GM18498 (cell line): ENCODE measurements at regions not wholly inside any gene's neighbourhood (a gene's known extent, or its start where the extent isn't known, plus 50 kb on each side); places are given as distances from the start of the nearest gene placed in this dataset.

ENCODE experiments used
- ATAC-seq: cut with Tn5 transposase; IDR thresholded peaks from one replicate; pipeline ENCODE4 v1.9.1; 2021; ENCODE audit warnings: mild to moderate bottlenecking, moderate library complexity; ENCODE audit not compliant: unreplicated experiment

DNA sequence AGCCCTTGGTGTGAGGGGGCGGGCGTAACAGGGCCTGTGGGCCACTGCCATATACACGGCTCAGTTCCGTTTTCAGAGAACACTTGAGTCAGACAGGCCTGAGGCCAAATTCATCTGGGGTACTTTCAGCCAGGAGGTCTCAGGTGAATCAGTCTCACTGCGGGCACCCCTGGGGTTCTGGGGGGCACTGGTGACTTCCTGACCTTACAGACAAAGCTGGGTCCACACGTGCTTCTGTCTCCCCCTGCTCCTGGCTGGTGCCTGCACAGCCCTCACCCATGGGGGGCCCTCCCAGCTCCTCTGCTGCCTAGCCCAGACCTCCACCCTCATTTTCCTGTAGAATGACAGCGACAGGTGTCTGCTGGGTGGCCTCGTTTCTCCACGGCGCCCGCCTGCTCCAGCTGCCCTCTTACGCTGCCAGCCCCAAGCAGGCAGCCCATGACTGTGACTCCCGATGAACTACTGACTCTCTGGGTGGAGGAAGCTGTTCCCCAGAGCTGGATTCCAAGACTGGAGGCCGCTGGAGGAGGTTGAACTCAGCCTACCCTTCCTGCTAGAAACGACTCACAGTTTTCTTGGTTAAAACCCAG lies 374.1 kb upstream of the IRX4 start:
- ATAC-seq, result no peak

GRCh38 chr5:2255915-2256690 lies 373.4 kb upstream of the IRX4 start:
- ATAC-seq, result no peak

GRCh38 chr5:2254880-2255750 lies 372.4 kb upstream of the IRX4 start:
- no peak for ATAC-seq

DNA sequence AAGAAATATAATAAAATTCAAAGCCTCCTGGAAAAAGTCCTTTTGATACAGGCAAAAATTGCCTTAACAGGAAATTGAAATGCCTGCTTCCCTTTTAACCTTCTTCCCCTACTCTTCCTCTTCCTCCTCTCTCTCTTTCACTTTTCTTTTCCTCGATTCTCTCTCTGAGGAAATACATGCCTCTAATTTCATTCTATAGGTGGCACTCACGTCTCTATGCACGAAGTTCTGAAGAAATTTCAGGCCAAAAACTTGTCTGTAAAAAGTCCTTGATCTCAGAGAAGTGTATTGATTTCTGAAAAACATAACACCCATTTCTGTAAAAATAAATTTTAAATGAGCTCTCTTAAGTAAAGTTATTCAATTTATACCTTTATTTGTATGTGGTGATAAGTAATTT lies 371.7 kb upstream of the IRX4 start:
- ATAC-seq, result no peak

GRCh38 chr5:2253040-2253975 lies 370.6 kb upstream of the IRX4 start:
- no peak for ATAC-seq

DNA sequence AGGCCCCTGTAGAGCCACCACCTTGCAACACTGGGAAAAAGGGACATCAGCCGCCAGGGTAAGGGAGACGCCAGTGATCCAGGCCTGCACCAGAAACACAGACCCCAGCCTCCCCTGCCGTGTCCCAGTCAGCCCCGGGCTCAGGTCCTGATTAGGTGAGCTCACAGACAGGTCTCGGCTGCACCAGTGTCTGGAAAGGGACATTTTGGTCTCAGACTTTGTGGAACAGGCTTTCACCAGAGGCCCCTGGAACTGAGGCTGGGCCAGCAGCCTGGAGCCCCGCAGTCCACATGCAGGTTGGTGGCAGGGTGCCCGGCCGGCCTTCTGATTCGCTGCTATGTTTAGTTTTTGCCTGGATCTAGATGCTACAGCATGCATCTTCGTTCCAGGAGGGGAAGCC lies 369.0 kb upstream of the IRX4 start:
- no peak for ATAC-seq

GRCh38 chr5:2251298-2251697 lies 368.6 kb upstream of the IRX4 start:
- no peak for ATAC-seq

DNA sequence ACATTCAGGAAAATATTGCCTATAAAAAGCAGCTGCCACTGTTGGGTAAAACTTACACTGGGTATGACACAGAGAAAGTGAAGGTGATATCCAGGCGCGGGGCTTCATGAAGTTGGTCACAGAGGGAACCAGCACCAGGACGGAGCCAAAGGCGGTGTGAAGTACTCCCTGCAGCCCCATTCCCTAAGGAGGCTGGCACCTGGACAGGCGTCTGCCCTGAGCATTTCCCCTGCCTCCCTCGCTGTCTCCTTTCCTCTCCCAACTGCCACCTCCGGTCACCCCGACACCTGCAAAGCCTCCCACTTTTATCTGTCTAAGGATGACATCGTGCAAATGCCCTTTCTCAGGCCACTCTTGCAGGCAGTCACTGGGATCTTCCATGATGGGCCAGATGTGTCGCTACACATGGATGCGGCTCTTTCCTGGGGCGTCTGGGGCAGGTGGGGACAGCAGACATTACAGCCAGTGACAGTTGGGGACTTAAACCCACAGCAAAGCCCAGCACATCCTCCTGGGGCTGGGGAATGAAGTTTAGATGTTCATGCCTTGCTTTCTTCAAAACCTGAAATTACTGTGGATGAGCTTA lies 367.7 kb upstream of the IRX4 start:
- ATAC-seq, result no peak

GRCh38 chr5:2249442-2249841 lies 366.7 kb upstream of the IRX4 start:
- no peak for ATAC-seq

DNA sequence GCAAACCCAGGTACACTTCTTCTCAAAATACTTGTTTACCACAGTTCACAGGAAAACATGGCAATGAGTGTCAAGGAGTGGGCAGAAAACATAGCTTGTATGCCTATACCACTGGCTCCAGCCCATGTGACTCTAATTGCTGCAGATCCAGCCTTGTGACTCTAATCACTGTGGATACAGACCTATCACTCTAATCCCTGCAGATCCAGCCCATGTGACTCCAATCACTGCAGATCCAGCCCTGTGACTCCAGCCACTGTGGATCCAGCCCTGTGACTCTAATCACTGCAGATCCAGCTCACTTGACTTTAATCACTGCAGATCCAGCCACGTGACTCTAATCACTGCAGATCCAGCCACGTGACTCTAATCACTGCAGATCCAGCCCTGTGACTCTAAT lies 366.3 kb upstream of the IRX4 start:
- no peak for ATAC-seq

- no peak for ATAC-seq
Measured at GRCh38 chr5:2242539-2242938, 359.8 kb upstream of the IRX4 start.

GRCh38 chr5:2241842-2242241 lies 359.1 kb upstream of the IRX4 start:
- ATAC-seq, result no peak

GRCh38 chr5:2240118-2240904 lies 357.6 kb upstream of the IRX4 start:
- no peak for ATAC-seq

- ATAC-seq, result no peak
Measured at GRCh38 chr5:2239201-2239910, 356.6 kb upstream of the IRX4 start.

DNA sequence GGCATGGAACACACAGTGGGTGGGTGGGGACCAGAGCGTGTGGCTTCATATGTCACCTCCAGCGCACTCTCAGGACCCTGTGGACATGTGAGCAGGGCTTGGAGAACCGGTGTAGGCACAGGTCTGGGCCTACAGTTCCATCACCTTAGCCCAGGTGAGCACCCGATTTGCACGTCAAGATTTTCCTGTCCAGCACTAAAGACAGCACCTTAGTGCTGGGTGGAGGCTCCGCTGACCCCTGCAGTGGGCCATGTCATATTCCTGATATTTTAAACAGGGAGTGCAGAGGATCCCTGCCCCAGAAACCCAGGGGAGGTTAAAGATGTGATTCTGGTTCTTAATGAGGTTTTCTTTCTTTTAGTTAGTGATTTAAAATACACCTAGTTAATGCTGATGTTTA lies 356.0 kb upstream of the IRX4 start:
- ATAC-seq, result no peak

GRCh38 chr5:2227433-2227832 lies 344.7 kb upstream of the IRX4 start:
- no peak for ATAC-seq

- ATAC-seq, result no peak
Measured at GRCh38 chr5:2224689-2225088, 342.0 kb upstream of the IRX4 start.

DNA sequence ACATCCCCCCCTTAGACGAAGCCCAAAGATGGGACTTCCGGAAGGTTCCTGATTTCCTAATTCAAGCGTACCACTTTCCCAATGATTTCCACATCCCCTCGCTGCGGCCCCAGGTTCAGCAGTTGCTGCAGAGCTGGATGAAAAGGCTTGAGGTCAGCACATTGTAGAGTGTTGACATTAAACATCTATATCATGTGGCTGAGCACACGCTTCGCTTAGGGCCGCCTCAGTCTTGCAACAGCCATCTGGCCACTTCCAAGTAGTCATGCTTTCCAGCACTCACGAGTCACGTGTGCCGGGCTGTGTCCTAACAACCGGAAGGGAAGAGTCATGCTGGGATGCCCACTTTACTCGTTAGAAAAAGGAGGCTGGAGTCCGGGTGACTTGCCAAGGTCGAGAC lies 340.6 kb upstream of the IRX4 start:
- no peak for ATAC-seq
